Adrenal gland (tissue), 9 donors: ENCODE measurements at regions not wholly inside any gene's neighbourhood (a gene's known extent, or its start where the extent isn't known, plus 50 kb on each side); places are given as distances from the start of the nearest gene placed in this dataset.

Source experiments
- DNase-seq, 7 donors: peaks; one replicate each; pipeline ENCODE4 v3.0.0-alpha.2; 2019 to 2020
- H3K27ac ChIP-seq, 5 donors: fragments of 200-600 bp; sonication (generic) in 4 of 5; 1 replicate in 3 of 5; 2 replicates in 2 of 5; pipeline versions ENCODE4 v1.5.1 to v1.8.0; 2016 to 2020; ENCODE audit warnings: mild to moderate bottlenecking in 1 of 5
- H3K27me3 ChIP-seq: fragments of 200-600 bp; 2 replicates; pipeline ENCODE4 v1.8.0; 2021
- H3K36me3 ChIP-seq, 2 donors: fragments of 200-600 bp; replicated peaks in 1 of 2; 1 replicate in 1 of 2; 2 replicates in 1 of 2; pipeline versions ENCODE4 v1.5.1 to v1.8.0; 2018 to 2022
- H3K4me1 ChIP-seq, 2 donors: fragments of 200-600 bp; replicated peaks in 1 of 2; 1 replicate in 1 of 2; 2 replicates in 1 of 2; pipeline versions ENCODE4 v1.5.1 to v1.8.0; 2018 to 2021
- H3K4me3 ChIP-seq, 4 donors: fragments of 200-600 bp; sonication (generic) in 3 of 4; one replicate each; pipeline ENCODE4 v1.5.1; 2016 to 2018
- H3K9me3 ChIP-seq, 3 donors: fragments of 200-600 bp; sonication (generic) in 1 of 3; replicated peaks in 1 of 3; 1 replicate in 2 of 3; 2 replicates in 1 of 3; pipeline versions ENCODE4 v1.5.1 to v1.8.0; 2016 to 2021
- POLR2A ChIP-seq, 2 donors: fragments of 450-650 bp; IDR thresholded peaks; one replicate each; pipeline ENCODE4 v1.6.1; 2017; ENCODE audit warnings: antibody characterized with exemption in 2 of 2, mild to moderate bottlenecking in 2 of 2, moderate library complexity in 1 of 2
- WGBS, 4 donors: extraction: QIAGEN DNeasy Blood & Tissue Kit in 2 of 4; methylation state at CpG; one replicate each; pipeline versions ENCODE4 v1.1.5 to v1.1.7; 2013 to 2017; 5-methylcytosine and 5-hydroxymethylcytosine counted together
- intact Hi-C, 2 donors: fragments of 100-400 bp; cut with DNase I; formaldehyde crosslinking; loops; one replicate each; pipeline versions ENCODE4 v1.14.1 to v1.15.0; 2022 to 2023
- TF ChIP-seq, protein P1 (sequence below), 6 experiments: fragments of 450-650 bp in 4 of 6; fragments of 200-600 bp in 2 of 6; sonication (generic) in 1 of 6; IDR thresholded peaks; 1 replicate in 5 of 6; 2 replicates in 1 of 6; pipeline versions ENCODE4 v1.5.1 to v1.8.0; 2016 to 2021; ENCODE audit warnings: antibody characterized with exemption in 6 of 6, mild to moderate bottlenecking in 2 of 6, moderate library complexity in 1 of 6
- donor health status: healthy with polysubstance abuse.
- donor health status: Bipolar disorder and iron deficiency.
- donor health status: DM: yes; HTN: yes; CAD: no.
- donor health status: DM: no; HTN: no; CAD: no.
- donor health status: DM: no; HTN: no; CAD: no.

DNA sequence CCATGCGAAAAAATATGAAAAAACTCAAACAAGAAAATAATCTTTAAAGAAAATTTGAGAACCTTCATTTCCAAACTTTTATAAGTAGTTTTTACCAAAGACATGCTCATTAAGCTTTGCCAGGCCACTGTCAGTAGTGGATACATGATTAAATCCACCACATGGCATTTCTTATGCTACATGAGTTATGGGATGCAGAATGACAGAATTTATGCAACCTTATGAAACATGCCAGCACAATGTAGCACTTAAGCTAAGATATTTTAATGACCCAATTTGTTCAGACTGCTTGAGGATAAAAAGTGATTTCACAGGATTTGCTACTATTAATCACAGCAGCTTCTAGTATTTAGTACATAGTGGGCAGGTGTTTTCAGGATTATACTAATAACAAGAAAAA is 123.3 kb downstream of the ATP23 start:
- H3K27ac ChIP-seq = no peak overlapping the region
- H3K27me3 ChIP-seq = no peaks in the 10 kb centered on the region
- intact Hi-C loops = no loop called here
- no peak for DNase-seq
- H3K4me3 ChIP-seq = no peak overlapping the region
- TF ChIP-seq, protein P1, sequence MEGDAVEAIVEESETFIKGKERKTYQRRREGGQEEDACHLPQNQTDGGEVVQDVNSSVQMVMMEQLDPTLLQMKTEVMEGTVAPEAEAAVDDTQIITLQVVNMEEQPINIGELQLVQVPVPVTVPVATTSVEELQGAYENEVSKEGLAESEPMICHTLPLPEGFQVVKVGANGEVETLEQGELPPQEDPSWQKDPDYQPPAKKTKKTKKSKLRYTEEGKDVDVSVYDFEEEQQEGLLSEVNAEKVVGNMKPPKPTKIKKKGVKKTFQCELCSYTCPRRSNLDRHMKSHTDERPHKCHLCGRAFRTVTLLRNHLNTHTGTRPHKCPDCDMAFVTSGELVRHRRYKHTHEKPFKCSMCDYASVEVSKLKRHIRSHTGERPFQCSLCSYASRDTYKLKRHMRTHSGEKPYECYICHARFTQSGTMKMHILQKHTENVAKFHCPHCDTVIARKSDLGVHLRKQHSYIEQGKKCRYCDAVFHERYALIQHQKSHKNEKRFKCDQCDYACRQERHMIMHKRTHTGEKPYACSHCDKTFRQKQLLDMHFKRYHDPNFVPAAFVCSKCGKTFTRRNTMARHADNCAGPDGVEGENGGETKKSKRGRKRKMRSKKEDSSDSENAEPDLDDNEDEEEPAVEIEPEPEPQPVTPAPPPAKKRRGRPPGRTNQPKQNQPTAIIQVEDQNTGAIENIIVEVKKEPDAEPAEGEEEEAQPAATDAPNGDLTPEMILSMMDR (IDR thresholded peaks at IDR 0.05) = no peak
- no peak for TF ChIP-seq POLR2A (IDR thresholded peaks at IDR 0.05)
- H3K36me3 ChIP-seq = no peaks in the 10 kb centered on the region
- 74 to 95% (median 82%) methylated on average over 1 of the region's 1 CpG for whole genome bisulfite sequencing, 4 donors
- H3K4me1 ChIP-seq = no peaks in the 10 kb centered on the region
- H3K9me3 ChIP-seq = no peaks in the 10 kb centered on the region

DNA sequence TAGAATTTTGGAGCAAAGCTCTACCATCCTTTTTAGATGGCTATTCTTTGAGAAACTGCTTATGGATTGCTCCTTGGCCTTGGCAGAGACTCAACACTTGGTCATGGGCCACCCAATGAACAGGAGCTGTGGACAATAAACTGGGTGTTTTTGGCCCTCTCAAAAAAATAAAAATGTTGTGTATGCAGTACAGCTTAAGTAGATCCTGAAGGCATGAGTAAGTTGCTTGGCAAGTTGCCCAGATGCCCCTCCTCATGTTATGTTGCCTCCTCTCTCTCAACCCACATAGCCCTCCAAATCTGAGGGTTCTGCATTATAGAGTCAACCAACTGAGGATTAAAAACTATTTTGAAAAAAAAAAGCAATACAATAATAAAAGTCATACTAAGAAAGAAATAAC is 124.9 kb downstream of the ATP23 start:
- no peak for DNase-seq
- Histone ChIP-seq H3K4me3 (no peak overlapping the region), H3K9me3 (no peaks in the 10 kb centered on the region), H3K27me3 (no peaks in the 10 kb centered on the region), H3K27ac (no peak overlapping the region), H3K36me3 (no peaks in the 10 kb centered on the region), H3K4me1 (no peaks in the 10 kb centered on the region)
- TF ChIP-seq POLR2A (IDR thresholded peaks at IDR 0.05) = no peak
- TF ChIP-seq, protein P1 (IDR thresholded peaks at IDR 0.05) = no peak
- intact Hi-C loops = no loop called here

DNA sequence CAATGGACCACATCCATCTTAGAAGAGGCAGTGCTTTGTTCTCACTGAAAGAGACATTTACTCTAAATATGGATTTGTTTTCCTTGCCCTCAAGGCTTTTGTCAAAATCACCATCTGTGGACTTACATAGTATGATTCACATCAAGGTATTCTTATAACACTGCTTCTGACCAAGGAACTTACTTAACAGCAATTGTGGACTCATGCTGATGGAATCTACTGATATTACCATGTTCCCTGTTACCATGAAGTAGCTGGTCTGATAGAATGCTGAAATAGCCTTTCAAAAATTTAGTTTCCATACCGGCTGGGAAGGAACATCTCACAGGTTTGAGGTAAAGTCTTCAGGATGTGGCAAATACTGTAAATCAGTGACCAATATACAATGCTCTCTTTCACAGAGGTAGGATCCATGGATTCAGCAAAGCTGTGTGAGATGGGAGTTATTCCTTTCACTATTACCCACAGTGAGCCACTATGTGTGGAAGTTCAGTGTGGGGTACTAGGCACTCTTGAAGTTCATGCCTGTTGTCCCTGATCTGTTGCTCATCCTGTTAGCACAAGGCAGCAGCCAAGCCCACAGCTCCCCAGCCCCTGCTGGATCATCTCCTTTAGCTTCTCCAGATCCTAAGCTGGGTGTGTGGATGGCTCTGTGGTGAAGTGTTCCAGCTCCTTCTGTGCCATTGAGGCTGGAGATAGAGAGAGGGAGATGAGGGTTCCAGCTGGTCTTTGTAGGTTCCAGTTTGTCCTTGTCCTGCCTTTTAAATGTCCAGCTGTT is 126.4 kb downstream of the ATP23 start:
- no peaks in the 10 kb centered on the region for H3K27me3 ChIP-seq
- H3K27ac ChIP-seq = no peak overlapping the region
- intact Hi-C loops = no loop called here
- H3K36me3 ChIP-seq = no peaks in the 10 kb centered on the region
- TF ChIP-seq, protein P1 (IDR thresholded peaks at IDR 0.05) = no peak
- no peak for TF ChIP-seq POLR2A (IDR thresholded peaks at IDR 0.05)
- H3K4me1 ChIP-seq = no peaks in the 10 kb centered on the region
- no peak for DNase-seq
- H3K4me3 ChIP-seq = no peak overlapping the region
- 2 to 98% (median 53%) methylated on average over 1 of the region's 1 CpG for WGBS, 4 donors
- H3K9me3 ChIP-seq = no peaks in the 10 kb centered on the region

DNA sequence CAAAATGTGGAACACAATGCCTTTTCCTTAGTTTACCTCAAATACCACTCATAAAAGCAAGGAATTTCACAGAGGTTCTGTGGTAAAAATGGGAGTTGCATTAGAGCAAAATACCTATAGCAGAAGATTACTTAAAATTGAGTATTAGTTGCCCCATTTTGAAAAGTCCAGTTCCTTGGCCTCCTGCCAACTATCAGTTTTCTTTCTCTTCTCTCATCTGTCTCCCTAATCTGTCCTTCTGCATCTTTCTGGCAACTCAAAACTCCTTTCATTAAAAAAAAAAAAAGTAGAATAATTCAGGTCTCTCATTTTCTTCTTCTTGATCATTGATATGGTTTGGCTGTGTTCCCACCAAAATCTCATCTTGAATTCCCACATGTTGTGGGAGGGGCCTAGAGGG is 127.3 kb downstream of the ATP23 start:
- intact Hi-C loops = no loop called here
- H3K27me3 ChIP-seq = no peaks in the 10 kb centered on the region
- H3K27ac ChIP-seq = no peak overlapping the region
- H3K36me3 ChIP-seq = no peaks in the 10 kb centered on the region
- H3K4me3 ChIP-seq = no peak overlapping the region
- TF ChIP-seq, protein P1 (IDR thresholded peaks at IDR 0.05) = no peak
- no peak for TF ChIP-seq POLR2A (IDR thresholded peaks at IDR 0.05)
- DNase-seq = no peak
- no peaks in the 10 kb centered on the region for H3K9me3 ChIP-seq
- H3K4me1 ChIP-seq = no peaks in the 10 kb centered on the region
